Adipocyte (in vitro differentiated cells): ENCODE measurements at regions not wholly inside any gene's neighbourhood (a gene's known extent, or its start where the extent isn't known, plus 50 kb on each side); places are given as distances from the start of the nearest gene placed in this dataset.

Source experiments
- DNase-seq: peaks from one replicate; pipeline ENCODE4 v3.0.0-alpha.2; 2015; ENCODE audit warnings: low read depth
- H3K27me3 ChIP-seq: replicated peaks from 2 replicates; pipeline ENCODE4 v1.7.0; 2013; ENCODE audit warnings: mild to moderate bottlenecking, low read length, moderate library complexity; ENCODE audit not compliant: control insufficient read depth, insufficient read depth
- H3K36me3 ChIP-seq: 2 replicates; pipeline ENCODE4 v1.7.0; 2013; ENCODE audit warnings: low read length, mild to moderate bottlenecking, moderate library complexity; ENCODE audit not compliant: control insufficient read depth, insufficient read depth, severe bottlenecking
- H3K4me1 ChIP-seq: 2 replicates; pipeline ENCODE4 v1.7.0; 2013; ENCODE audit warnings: mild to moderate bottlenecking, low read length, moderate library complexity; ENCODE audit not compliant: control insufficient read depth, insufficient read depth
- H3K4me3 ChIP-seq: 2 replicates; pipeline ENCODE4 v1.7.0; 2013; ENCODE audit warnings: mild to moderate bottlenecking, low read length, moderate library complexity
- H3K9ac ChIP-seq: 2 replicates; pipeline ENCODE4 v1.7.0; 2013; ENCODE audit warnings: mild to moderate bottlenecking, low read length, moderate library complexity
- H3K9me3 ChIP-seq: 2 replicates; pipeline ENCODE4 v1.7.0; 2013; ENCODE audit warnings: mild to moderate bottlenecking, low read length, moderate library complexity; ENCODE audit not compliant: control insufficient read depth

- Histone ChIP-seq H3K9ac (no peak overlapping the region), H3K4me1 (peaks cover 17% of the 10 kb centered on the region), H3K36me3 (no peaks in the 10 kb centered on the region), H3K9me3 (peaks cover 4% of the 10 kb centered on the region), H3K4me3 (peak overlapping the region; percentile 20), H3K27me3 (no peaks in the 10 kb centered on the region)
- peak; percentile 45 for DNase-seq
Observed at GRCh38 chr14:37901978-37902377, 305.7 kb upstream of the SSTR1 start.

GRCh38 chr14:37903343-37904191 is 304.1 kb upstream of the SSTR1 start:
- peaks cover 17% of the 10 kb centered on the region for H3K4me1 ChIP-seq
- peak overlapping the region; percentile 43 for H3K4me3 ChIP-seq
- H3K9ac ChIP-seq = no peak overlapping the region
- H3K27me3 ChIP-seq = no peaks in the 10 kb centered on the region
- peak; percentile 87 for DNase-seq
- peaks cover 4% of the 10 kb centered on the region for H3K9me3 ChIP-seq
- no peaks in the 10 kb centered on the region for H3K36me3 ChIP-seq

- H3K36me3 ChIP-seq = no peaks in the 10 kb centered on the region
- H3K4me3 ChIP-seq = no peak overlapping the region
- no peak overlapping the region for H3K9ac ChIP-seq
- no peaks in the 10 kb centered on the region for H3K4me1 ChIP-seq
- no peaks in the 10 kb centered on the region for H3K9me3 ChIP-seq
- H3K27me3 ChIP-seq = no peaks in the 10 kb centered on the region
- DNase-seq = no peak
Observed at GRCh38 chr14:37924622-37925021, 283.1 kb upstream of the SSTR1 start.

- Histone ChIP-seq H3K9me3 (no peaks in the 10 kb centered on the region), H3K4me3 (peak overlapping the region; percentile 60), H3K36me3 (no peaks in the 10 kb centered on the region), H3K27me3 (no peaks in the 10 kb centered on the region), H3K4me1 (peaks cover 15% of the 10 kb centered on the region), H3K9ac (no peak overlapping the region)
- DNase-seq = no peak
Observed at GRCh38 chr14:37932008-37932407, 275.7 kb upstream of the SSTR1 start.

GRCh38 chr14:37932481-37932880 is 275.2 kb upstream of the SSTR1 start:
- H3K9me3 ChIP-seq = no peaks in the 10 kb centered on the region
- H3K4me3 ChIP-seq = peak overlapping the region; percentile 60
- H3K27me3 ChIP-seq = no peaks in the 10 kb centered on the region
- H3K4me1 ChIP-seq = peaks cover 15% of the 10 kb centered on the region
- DNase-seq = no peak
- H3K9ac ChIP-seq = no peak overlapping the region
- no peaks in the 10 kb centered on the region for H3K36me3 ChIP-seq

GRCh38 chr14:37936971-37937370 is 270.7 kb upstream of the SSTR1 start:
- no peaks in the 10 kb centered on the region for H3K36me3 ChIP-seq
- DNase-seq = no peak
- H3K9me3 ChIP-seq = no peaks in the 10 kb centered on the region
- no peak overlapping the region for H3K4me3 ChIP-seq
- H3K27me3 ChIP-seq = no peaks in the 10 kb centered on the region
- peaks cover 9% of the 10 kb centered on the region for H3K4me1 ChIP-seq
- H3K9ac ChIP-seq = no peak overlapping the region

GRCh38 chr14:37939442-37940028 is 268.2 kb upstream of the SSTR1 start:
- no peak for DNase-seq

GRCh38 chr14:37945959-37946358 is 261.7 kb upstream of the SSTR1 start:
- H3K27me3 ChIP-seq = no peaks in the 10 kb centered on the region
- H3K36me3 ChIP-seq = no peaks in the 10 kb centered on the region
- no peaks in the 10 kb centered on the region for H3K4me1 ChIP-seq
- H3K9me3 ChIP-seq = peaks cover 25% of the 10 kb centered on the region
- no peak overlapping the region for H3K4me3 ChIP-seq
- no peak overlapping the region for H3K9ac ChIP-seq
- no peak for DNase-seq

More at GRCh38 chr14:37939442-37940028, 268.2 kb upstream of the SSTR1 start:
- no peaks in the 10 kb centered on the region for H3K27me3 ChIP-seq
- peaks cover 2% of the 10 kb centered on the region for H3K9me3 ChIP-seq
- H3K4me1 ChIP-seq = no peaks in the 10 kb centered on the region
- H3K4me3 ChIP-seq = no peak overlapping the region
- H3K9ac ChIP-seq = no peak overlapping the region
- H3K36me3 ChIP-seq = no peaks in the 10 kb centered on the region

- peaks cover 25% of the 10 kb centered on the region for H3K9me3 ChIP-seq
- no peak overlapping the region for H3K4me3 ChIP-seq
- H3K36me3 ChIP-seq = no peaks in the 10 kb centered on the region
- no peaks in the 10 kb centered on the region for H3K4me1 ChIP-seq
- DNase-seq = no peak
- no peak overlapping the region for H3K9ac ChIP-seq
- H3K27me3 ChIP-seq = no peaks in the 10 kb centered on the region
Observed at GRCh38 chr14:37946819-37947218, 260.9 kb upstream of the SSTR1 start.

GRCh38 chr14:37948266-37948665 is 259.4 kb upstream of the SSTR1 start:
- no peak for DNase-seq
- H3K36me3 ChIP-seq = no peaks in the 10 kb centered on the region
- H3K9ac ChIP-seq = no peak overlapping the region
- no peaks in the 10 kb centered on the region for H3K27me3 ChIP-seq
- H3K4me3 ChIP-seq = no peak overlapping the region
- H3K9me3 ChIP-seq = peaks cover 25% of the 10 kb centered on the region
- no peaks in the 10 kb centered on the region for H3K4me1 ChIP-seq

GRCh38 chr14:37968664-37969240 is 239.0 kb upstream of the SSTR1 start:
- no peaks in the 10 kb centered on the region for H3K4me1 ChIP-seq
- H3K27me3 ChIP-seq = no peaks in the 10 kb centered on the region
- no peaks in the 10 kb centered on the region for H3K36me3 ChIP-seq
- DNase-seq = no peak
- H3K4me3 ChIP-seq = no peak overlapping the region
- no peak overlapping the region for H3K9ac ChIP-seq
- no peaks in the 10 kb centered on the region for H3K9me3 ChIP-seq
